ENCODE measurements at regions not wholly inside any gene's neighbourhood (a gene's known extent, or its start where the extent isn't known, plus 50 kb on each side); places are given as distances from the start of the nearest gene placed in this dataset.

- TF ChIP-seq POLR2A (IDR thresholded peaks at IDR 0.05) (no peak), CTCF (IDR thresholded peaks at IDR 0.05) (no peak)
Measured at GRCh38 chr1:55988963-55989452, 590.4 kb downstream of the PLPP3 start.
